ENCODE measurements at regions not wholly inside any gene's neighbourhood (a gene's known extent, or its start where the extent isn't known, plus 50 kb on each side); places are given as distances from the start of the nearest gene placed in this dataset.
"Not testable (repeated sequence)": the region's sequence is repeated elsewhere in the genome, so short reads cannot be mapped to it uniquely, and the experiment has no call there.

GRCh38 chr22:22180738-22181285, 63.8 kb upstream of the VPREB1 start:
- ATAC-seq (no peak), DNase-seq (no peak)
- no peaks in the 10 kb centered on the region for H3K4me1 Mint-ChIP-seq (ENCODE audit: low read depth)
- POLR2A ChIA-PET = no interaction called here
- H3K36me3 Mint-ChIP-seq (ENCODE audit: low read depth) = no peaks in the 10 kb centered on the region
- peaks cover 23% of the 10 kb centered on the region for H3K27me3 Mint-ChIP-seq (ENCODE audit: low read depth)
- no peak overlapping the region for H3K27ac Mint-ChIP-seq
- CTCF ChIA-PET = interaction anchor here (0.9 to 1.4 kb wide), 3 partner anchors 15 to 209 kb away, joined by 3 to 4 read pairs (median 3); no protein-coding TSS in a partner anchor
- no peaks in the 10 kb centered on the region for H3K9me3 Mint-ChIP-seq (ENCODE audit: insufficient read depth)
- no peak overlapping the region for H3K4me3 Mint-ChIP-seq

GRCh38 chr22:22179858-22180257, 64.7 kb upstream of the VPREB1 start:
- POLR2A ChIA-PET = no interaction called here
- ATAC-seq = no peak
- no peak for DNase-seq
- CTCF ChIA-PET = interaction anchor here (0.8 to 1.4 kb wide), 4 partner anchors 16 to 208 kb away, joined by 3 to 5 read pairs (median 4); no protein-coding TSS in a partner anchor
- peaks cover 15% of the 10 kb centered on the region for H3K27me3 Mint-ChIP-seq (ENCODE audit: low read depth)
- no peak overlapping the region for H3K4me3 Mint-ChIP-seq
- H3K4me1 Mint-ChIP-seq (ENCODE audit: low read depth) = no peaks in the 10 kb centered on the region
- no peak overlapping the region for H3K27ac Mint-ChIP-seq
- H3K9me3 Mint-ChIP-seq (ENCODE audit: insufficient read depth) = no peaks in the 10 kb centered on the region
- H3K36me3 Mint-ChIP-seq (ENCODE audit: low read depth) = no peaks in the 10 kb centered on the region

- DNase-seq (no peak), ATAC-seq (no peak)
- Mint-ChIP-seq H3K36me3 (ENCODE audit: low read depth) (no peaks in the 10 kb centered on the region), H3K9me3 (ENCODE audit: insufficient read depth) (no peaks in the 10 kb centered on the region), H3K27ac (no peak overlapping the region), H3K27me3 (ENCODE audit: low read depth) (peaks cover 11% of the 10 kb centered on the region), H3K4me3 (no peak overlapping the region), H3K4me1 (ENCODE audit: low read depth) (no peaks in the 10 kb centered on the region)
- ChIA-PET CTCF (interaction anchor here (0.8 to 0.9 kb wide), 2 partner anchors 16 to 17 kb away, joined by 3 to 5 read pairs; no protein-coding TSS in a partner anchor), POLR2A (no interaction called here)
Observed at GRCh38 chr22:22178992-22179391, 65.6 kb upstream of the VPREB1 start.

GRCh38 chr22:22178355-22178965, 66.1 kb upstream of the VPREB1 start:
- H3K36me3 Mint-ChIP-seq (ENCODE audit: low read depth) = no peaks in the 10 kb centered on the region
- POLR2A ChIA-PET = no interaction called here
- no peak overlapping the region for H3K4me3 Mint-ChIP-seq
- DNase-seq (no peak), ATAC-seq (no peak)
- H3K27ac Mint-ChIP-seq = no peak overlapping the region
- no peaks in the 10 kb centered on the region for H3K4me1 Mint-ChIP-seq (ENCODE audit: low read depth)
- CTCF ChIA-PET = interaction anchor here (0.8 kb wide), 1 partner anchor 17 kb away, joined by 3 read pairs; no protein-coding TSS in a partner anchor
- H3K27me3 Mint-ChIP-seq (ENCODE audit: low read depth) = peaks cover 10% of the 10 kb centered on the region
- no peaks in the 10 kb centered on the region for H3K9me3 Mint-ChIP-seq (ENCODE audit: insufficient read depth)

- ChIA-PET POLR2A (no interaction called here), CTCF (interaction anchor here (1.1 kb wide), 2 partner anchors 18 to 20 kb away, joined by 3 read pairs; no protein-coding TSS in a partner anchor)
- DNase-seq (no peak), ATAC-seq (no peak)
- H3K4me3 Mint-ChIP-seq = no peak overlapping the region
- no peaks in the 10 kb centered on the region for H3K4me1 Mint-ChIP-seq (ENCODE audit: low read depth)
- no peaks in the 10 kb centered on the region for H3K9me3 Mint-ChIP-seq (ENCODE audit: insufficient read depth)
- no peaks in the 10 kb centered on the region for H3K36me3 Mint-ChIP-seq (ENCODE audit: low read depth)
- H3K27me3 Mint-ChIP-seq (ENCODE audit: low read depth) = peaks cover 6% of the 10 kb centered on the region
- H3K27ac Mint-ChIP-seq = no peak overlapping the region
Observed at GRCh38 chr22:22176929-22177616, 67.5 kb upstream of the VPREB1 start.

- not testable (repeated sequence) for ATAC-seq; H3K4me3 Mint-ChIP-seq; H3K9me3 Mint-ChIP-seq (ENCODE audit: insufficient read depth)
Observed at GRCh38 chr22:22172896-22173628, 71.5 kb upstream of the VPREB1 start.

GRCh38 chr22:22171357-22172218, 73.0 kb upstream of the VPREB1 start:
- CTCF ChIA-PET = interaction anchor here (1.0 to 2.0 kb wide), 3 partner anchors 14 to 36 kb away, joined by 3 to 7 read pairs (median 5); no protein-coding TSS in a partner anchor
- Mint-ChIP-seq H3K27me3 (ENCODE audit: low read depth) (peaks cover 10% of the 10 kb centered on the region), H3K27ac (no peak overlapping the region)

More at GRCh38 chr22:22172896-22173628, 71.5 kb upstream of the VPREB1 start:
- H3K4me1 Mint-ChIP-seq (ENCODE audit: low read depth); POLR2A ChIA-PET; H3K27ac Mint-ChIP-seq; CTCF ChIA-PET; DNase-seq; H3K36me3 Mint-ChIP-seq (ENCODE audit: low read depth): not testable (repeated sequence)
- peaks cover 11% of the 10 kb centered on the region for H3K27me3 Mint-ChIP-seq (ENCODE audit: low read depth)

GRCh38 chr22:22169923-22170322, 74.7 kb upstream of the VPREB1 start:
- ChIA-PET POLR2A (no interaction called here), CTCF (interaction anchor here (2.0 kb wide), 1 partner anchor 13 kb away, joined by 7 read pairs; no protein-coding TSS in a partner anchor)
- DNase-seq (no peak), ATAC-seq (no peak)
- Mint-ChIP-seq H3K27ac (no peak overlapping the region), H3K36me3 (ENCODE audit: low read depth) (peaks cover 3% of the 10 kb centered on the region), H3K9me3 (ENCODE audit: insufficient read depth) (no peaks in the 10 kb centered on the region), H3K4me3 (no peak overlapping the region), H3K4me1 (ENCODE audit: low read depth) (peaks cover 13% of the 10 kb centered on the region), H3K27me3 (ENCODE audit: low read depth) (peaks cover 10% of the 10 kb centered on the region)

More at GRCh38 chr22:22171357-22172218, 73.0 kb upstream of the VPREB1 start:
- ATAC-seq (no peak), DNase-seq (no peak)
- Mint-ChIP-seq H3K36me3 (ENCODE audit: low read depth) (peaks cover 3% of the 10 kb centered on the region), H3K4me1 (ENCODE audit: low read depth) (peaks cover 13% of the 10 kb centered on the region), H3K9me3 (ENCODE audit: insufficient read depth) (no peaks in the 10 kb centered on the region), H3K4me3 (no peak overlapping the region)
- POLR2A ChIA-PET = no interaction called here

- CTCF ChIA-PET = interaction anchor here (0.6 to 2.6 kb wide), 5 partner anchors 12 to 38 kb away, joined by 3 to 19 read pairs (median 4); no protein-coding TSS in a partner anchor
- H3K36me3 Mint-ChIP-seq (ENCODE audit: low read depth) = peaks cover 3% of the 10 kb centered on the region
- H3K27ac Mint-ChIP-seq = no peak overlapping the region
- DNase-seq (no peak), ATAC-seq (no peak)
- H3K9me3 Mint-ChIP-seq (ENCODE audit: insufficient read depth) = no peaks in the 10 kb centered on the region
- H3K27me3 Mint-ChIP-seq (ENCODE audit: low read depth) = peaks cover 10% of the 10 kb centered on the region
- POLR2A ChIA-PET = no interaction called here
- no peak overlapping the region for H3K4me3 Mint-ChIP-seq
- peaks cover 13% of the 10 kb centered on the region for H3K4me1 Mint-ChIP-seq (ENCODE audit: low read depth)
Observed at GRCh38 chr22:22168941-22169867, 75.4 kb upstream of the VPREB1 start.

GRCh38 chr22:22168190-22168940, 76.2 kb upstream of the VPREB1 start:
- peaks cover 13% of the 10 kb centered on the region for H3K4me1 Mint-ChIP-seq (ENCODE audit: low read depth)
- POLR2A ChIA-PET = no interaction called here
- ATAC-seq (peak; percentile 30), DNase-seq (no peak)
- peak overlapping the region; percentile 45 for H3K4me3 Mint-ChIP-seq
- CTCF ChIA-PET = interaction anchor here (0.6 to 2.6 kb wide), 6 partner anchors 9 to 39 kb away, joined by 3 to 19 read pairs (median 4); no protein-coding TSS in a partner anchor
- H3K27ac Mint-ChIP-seq = peak overlapping the region; percentile 71
- H3K9me3 Mint-ChIP-seq (ENCODE audit: insufficient read depth) = no peaks in the 10 kb centered on the region
- H3K27me3 Mint-ChIP-seq (ENCODE audit: low read depth) = peaks cover 10% of the 10 kb centered on the region
- peaks cover 3% of the 10 kb centered on the region for H3K36me3 Mint-ChIP-seq (ENCODE audit: low read depth)
